ENCODE measurements at regions not wholly inside any gene's neighbourhood (a gene's known extent, or its start where the extent isn't known, plus 50 kb on each side); places are given as distances from the start of the nearest gene placed in this dataset.

- Histone ChIP-seq H3K27me3 (no peaks in the 10 kb centered on the region), H3K36me3 (no peaks in the 10 kb centered on the region), H3K4me1 (no peaks in the 10 kb centered on the region), H3K27ac (no peak overlapping the region), H3K9me3 (no peaks in the 10 kb centered on the region), H3K4me3 (no peak overlapping the region)
- WGBS, 2 donors, result 70 to 83% methylated on average over 2 of the region's 2 CpGs
- DNase-seq, result no peak
- no peak for TF ChIP-seq POLR2A (IDR thresholded peaks at IDR 0.05)
- no peak for TF ChIP-seq EP300 (IDR thresholded peaks at IDR 0.05)
- TF ChIP-seq POLR2AphosphoS5 (IDR thresholded peaks at IDR 0.05), result no peak
- TF ChIP-seq CTCF (IDR thresholded peaks at IDR 0.05), result no peak
- intact Hi-C loops (cut with DNase I), result no loop called here
These were observed 410.1 kb downstream of the TBC1D32 start for GRCh38 chr6:120924214-120924613.

- no peak for DNase-seq
- intact Hi-C loops (cut with DNase I), result no loop called here
These were observed 416.1 kb downstream of the TBC1D32 start for GRCh38 chr6:120918137-120918536.

GRCh38 chr6:120916844-120917243 is 417.4 kb downstream of the TBC1D32 start:
- TF ChIP-seq POLR2A (IDR thresholded peaks at IDR 0.05) (no peak), POLR2AphosphoS5 (IDR thresholded peaks at IDR 0.05) (no peak), EP300 (IDR thresholded peaks at IDR 0.05) (no peak), CTCF (IDR thresholded peaks at IDR 0.05) (no peak)
- intact Hi-C loops (cut with DNase I), result no loop called here
- H3K4me3 ChIP-seq, result no peak overlapping the region
- H3K27ac ChIP-seq, result no peak overlapping the region
- H3K4me1 ChIP-seq, result no peaks in the 10 kb centered on the region
- H3K27me3 ChIP-seq, result no peaks in the 10 kb centered on the region
- DNase-seq, result no peak
- 69 to 80% methylated on average over 2 of the region's 2 CpGs for WGBS, 2 donors
- H3K9me3 ChIP-seq, result no peaks in the 10 kb centered on the region
- no peaks in the 10 kb centered on the region for H3K36me3 ChIP-seq

More at GRCh38 chr6:120918137-120918536, 416.1 kb downstream of the TBC1D32 start:
- no peak overlapping the region for H3K27ac ChIP-seq
- 29 to 36% methylated on average over 1 of the region's 1 CpG for WGBS, 2 donors
- TF ChIP-seq CTCF (IDR thresholded peaks at IDR 0.05) (no peak), POLR2AphosphoS5 (IDR thresholded peaks at IDR 0.05) (no peak), EP300 (IDR thresholded peaks at IDR 0.05) (no peak), POLR2A (IDR thresholded peaks at IDR 0.05) (no peak)
- no peaks in the 10 kb centered on the region for H3K9me3 ChIP-seq
- H3K36me3 ChIP-seq, result no peaks in the 10 kb centered on the region
- no peaks in the 10 kb centered on the region for H3K27me3 ChIP-seq
- H3K4me1 ChIP-seq, result no peaks in the 10 kb centered on the region
- no peak overlapping the region for H3K4me3 ChIP-seq

- Histone ChIP-seq H3K27ac (no peak overlapping the region), H3K36me3 (no peaks in the 10 kb centered on the region), H3K4me1 (no peaks in the 10 kb centered on the region), H3K4me3 (no peak overlapping the region), H3K9me3 (no peaks in the 10 kb centered on the region), H3K27me3 (no peaks in the 10 kb centered on the region)
- no peak for DNase-seq
- TF ChIP-seq CTCF (IDR thresholded peaks at IDR 0.05) (no peak), EP300 (IDR thresholded peaks at IDR 0.05) (no peak), POLR2A (IDR thresholded peaks at IDR 0.05) (no peak), POLR2AphosphoS5 (IDR thresholded peaks at IDR 0.05) (no peak)
- 23 to 43% methylated on average over 1 of the region's 1 CpG for WGBS, 2 donors
- intact Hi-C loops (cut with DNase I), result no loop called here
These were observed 420.8 kb downstream of the TBC1D32 start for GRCh38 chr6:120913486-120913885.

GRCh38 chr6:120908767-120909166 is 425.5 kb downstream of the TBC1D32 start:
- H3K27me3 ChIP-seq, result no peaks in the 10 kb centered on the region
- intact Hi-C loops (cut with DNase I), result no loop called here
- DNase-seq, result no peak
- H3K27ac ChIP-seq, result no peak overlapping the region
- H3K4me1 ChIP-seq, result no peaks in the 10 kb centered on the region
- no peaks in the 10 kb centered on the region for H3K36me3 ChIP-seq
- TF ChIP-seq POLR2AphosphoS5 (IDR thresholded peaks at IDR 0.05), result no peak
- no peak for TF ChIP-seq EP300 (IDR thresholded peaks at IDR 0.05)
- TF ChIP-seq CTCF (IDR thresholded peaks at IDR 0.05), result no peak
- no peak for TF ChIP-seq POLR2A (IDR thresholded peaks at IDR 0.05)
- no peak overlapping the region for H3K4me3 ChIP-seq
- 84 to 91% methylated on average over 5 of the region's 5 CpGs for WGBS, 2 donors
- H3K9me3 ChIP-seq, result no peaks in the 10 kb centered on the region

Measured in sigmoid colon (tissue), 6 donors.